CD14-positive monocyte (primary cell): ENCODE measurements at regions not wholly inside any gene's neighbourhood (a gene's known extent, or its start where the extent isn't known, plus 50 kb on each side); places are given as distances from the start of the nearest gene placed in this dataset.

Experiments used
- DNase-seq, 3 donors: peaks; one replicate each; pipeline ENCODE4 v3.0.0-alpha.2; 2011 to 2022
- H2AFZ ChIP-seq: 2 replicates; pipeline ENCODE4 v1.6.0; 2012; ENCODE audit warnings: mild to moderate bottlenecking, low read depth, low read length, inconsistent platforms; ENCODE audit not compliant: insufficient read depth, poor library complexity, severe bottlenecking
- H3K27ac ChIP-seq, 2 donors: 1 replicate in 1 of 2; 2 replicates in 1 of 2; pipeline ENCODE4 v1.5.1; 2012 to 2013; ENCODE audit warnings: low read length in 2 of 2, control low read depth in 1 of 2, inconsistent platforms in 1 of 2, low read depth in 1 of 2, mild to moderate bottlenecking in 1 of 2
- H3K27me3 ChIP-seq, 2 donors: one replicate each; pipeline versions ENCODE4 v1.6.0 to v1.6.1; 2011 to 2013; ENCODE audit warnings: low read length in 2 of 2; ENCODE audit not compliant: control insufficient read depth in 2 of 2, insufficient read depth in 2 of 2
- H3K36me3 ChIP-seq, 2 donors: replicated peaks in 1 of 2; 1 replicate in 1 of 2; 2 replicates in 1 of 2; pipeline versions ENCODE4 v1.5.1 to v1.6.1; 2012 to 2013; ENCODE audit warnings: low read length in 2 of 2, control low read depth in 1 of 2, inconsistent platforms in 1 of 2, mild to moderate bottlenecking in 1 of 2; ENCODE audit not compliant: insufficient read depth in 2 of 2, control insufficient read depth in 1 of 2
- H3K4me1 ChIP-seq, 2 donors: 1 replicate in 1 of 2; 2 replicates in 1 of 2; pipeline versions ENCODE4 v1.5.1 to v1.6.1; 2012 to 2013; ENCODE audit warnings: low read length in 2 of 2, control low read depth in 1 of 2, inconsistent platforms in 1 of 2, mild to moderate bottlenecking in 1 of 2, moderate library complexity in 1 of 2; ENCODE audit not compliant: insufficient read depth in 2 of 2, control insufficient read depth in 1 of 2
- H3K4me2 ChIP-seq: replicated peaks from 2 replicates; pipeline ENCODE3; 2012; ENCODE audit warnings: low read length, moderate library complexity, mild to moderate bottlenecking; ENCODE audit not compliant: poor library complexity, severe bottlenecking; ENCODE audit errors: extremely low read depth
- H3K4me3 ChIP-seq, 3 experiments: fragments of 200-600 bp in 1 of 3; sonication (generic) in 1 of 3; replicated peaks in 1 of 3; 1 replicate in 2 of 3; 2 replicates in 1 of 3; pipeline ENCODE4 v1.5.1; 2011 to 2013; ENCODE audit warnings: low read length in 3 of 3, mild to moderate bottlenecking in 3 of 3, control low read depth in 2 of 3, low read depth in 2 of 3, inconsistent platforms in 1 of 3, moderate library complexity in 1 of 3
- H3K79me2 ChIP-seq: 2 replicates; pipeline ENCODE4 v1.6.0; 2012; ENCODE audit warnings: mild to moderate bottlenecking, control low read depth, inconsistent platforms, low read length, moderate library complexity; ENCODE audit not compliant: insufficient read depth
- H3K9ac ChIP-seq: 2 replicates; pipeline ENCODE4 v1.6.0; 2017; ENCODE audit warnings: low read length, mild to moderate bottlenecking; ENCODE audit not compliant: insufficient read depth, poor library complexity, severe bottlenecking
- H3K9me3 ChIP-seq, 2 donors: replicated peaks in 1 of 2; 1 replicate in 1 of 2; 2 replicates in 1 of 2; pipeline versions ENCODE4 v1.5.1 to v1.6.1; 2012 to 2013; ENCODE audit warnings: low read length in 2 of 2, control low read depth in 1 of 2; ENCODE audit not compliant: control insufficient read depth in 1 of 2, insufficient read depth in 1 of 2
- H4K20me1 ChIP-seq: 2 replicates; pipeline ENCODE4 v1.6.0; 2012; ENCODE audit warnings: mild to moderate bottlenecking, low read length, control low read depth, moderate library complexity; ENCODE audit not compliant: insufficient read depth
- H3K27ac Mint-ChIP-seq, 7 donors: one replicate each; pipeline ENCODE4 v1.8.0; 2020; ENCODE audit warnings: mild to moderate bottlenecking in 7 of 7, mixed read lengths in 7 of 7, moderate library complexity in 6 of 7, inconsistent platforms in 2 of 7
- H3K27me3 Mint-ChIP-seq, 3 donors: one replicate each; pipeline ENCODE4 v1.8.0; 2021 to 2022; ENCODE audit warnings: low read depth in 3 of 3, mild to moderate bottlenecking in 3 of 3, mixed read lengths in 3 of 3, moderate library complexity in 3 of 3, inconsistent platforms in 1 of 3
- H3K36me3 Mint-ChIP-seq, 2 donors: one replicate each; pipeline ENCODE4 v1.8.0; 2020; ENCODE audit warnings: mixed read lengths in 2 of 2, inconsistent platforms in 1 of 2, mild to moderate bottlenecking in 1 of 2
- H3K4me1 Mint-ChIP-seq: one replicate; pipeline ENCODE4 v1.8.0; 2020; ENCODE audit warnings: mild to moderate bottlenecking, mixed read lengths
- H3K4me3 Mint-ChIP-seq, 2 donors: one replicate each; pipeline ENCODE4 v1.8.0; 2020; ENCODE audit warnings: mild to moderate bottlenecking in 2 of 2, mixed read lengths in 2 of 2, moderate library complexity in 1 of 2
- H3K9me3 Mint-ChIP-seq, 7 donors: one replicate each; pipeline ENCODE4 v1.8.0; 2020 to 2022; ENCODE audit warnings: mixed read lengths in 7 of 7, mild to moderate bottlenecking in 6 of 7, moderate library complexity in 6 of 7, inconsistent platforms in 2 of 7
- WGBS: methylation state at CpG from one replicate; pipeline ENCODE4 v1.1.5; 2013; ENCODE audit warnings: missing lambda C conversion rate; ENCODE audit not compliant: insufficient coverage; 5-methylcytosine and 5-hydroxymethylcytosine counted together
- intact Hi-C, 2 donors: fragments of 100-400 bp; cut with micrococcal nuclease; formaldehyde crosslinking; loops; one replicate each; pipeline versions ENCODE4 v1.15.0 to v1.15.1; 2023
- TF ChIP-seq, protein P1 (sequence below): fragments of 200-600 bp; IDR thresholded peaks from one replicate; pipeline ENCODE4 v1.8.0; 2022; ENCODE audit warnings: antibody characterized with exemption, mild to moderate bottlenecking

DNA sequence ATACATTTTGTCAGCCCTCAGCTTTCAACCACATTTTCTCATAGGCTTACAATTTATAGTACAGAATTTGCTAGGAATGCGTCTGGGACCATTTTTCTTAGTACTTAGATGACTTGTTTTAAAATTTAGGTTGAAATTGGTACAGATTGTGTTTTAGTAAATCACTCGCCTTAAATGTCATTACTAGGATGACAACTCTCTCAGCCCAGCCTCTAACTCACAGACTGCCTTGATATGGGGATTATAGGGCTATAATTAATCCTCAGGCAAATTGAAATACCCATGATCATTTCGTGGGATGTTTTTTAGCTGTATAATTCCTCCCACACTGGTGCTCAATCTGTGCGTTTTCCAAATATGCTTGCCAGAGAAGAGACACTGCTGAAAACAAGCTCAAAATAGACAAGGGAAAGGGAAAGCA, 299.7 kb upstream of the AKR1E2 start:
- DNase-seq = no peak
- TF ChIP-seq, protein P1, sequence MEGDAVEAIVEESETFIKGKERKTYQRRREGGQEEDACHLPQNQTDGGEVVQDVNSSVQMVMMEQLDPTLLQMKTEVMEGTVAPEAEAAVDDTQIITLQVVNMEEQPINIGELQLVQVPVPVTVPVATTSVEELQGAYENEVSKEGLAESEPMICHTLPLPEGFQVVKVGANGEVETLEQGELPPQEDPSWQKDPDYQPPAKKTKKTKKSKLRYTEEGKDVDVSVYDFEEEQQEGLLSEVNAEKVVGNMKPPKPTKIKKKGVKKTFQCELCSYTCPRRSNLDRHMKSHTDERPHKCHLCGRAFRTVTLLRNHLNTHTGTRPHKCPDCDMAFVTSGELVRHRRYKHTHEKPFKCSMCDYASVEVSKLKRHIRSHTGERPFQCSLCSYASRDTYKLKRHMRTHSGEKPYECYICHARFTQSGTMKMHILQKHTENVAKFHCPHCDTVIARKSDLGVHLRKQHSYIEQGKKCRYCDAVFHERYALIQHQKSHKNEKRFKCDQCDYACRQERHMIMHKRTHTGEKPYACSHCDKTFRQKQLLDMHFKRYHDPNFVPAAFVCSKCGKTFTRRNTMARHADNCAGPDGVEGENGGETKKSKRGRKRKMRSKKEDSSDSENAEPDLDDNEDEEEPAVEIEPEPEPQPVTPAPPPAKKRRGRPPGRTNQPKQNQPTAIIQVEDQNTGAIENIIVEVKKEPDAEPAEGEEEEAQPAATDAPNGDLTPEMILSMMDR = no peak
- Mint-ChIP-seq H3K4me3 (no peak overlapping the region), H3K27ac (no peak overlapping the region), H3K9me3 (peaks cover 0 to 3% (median 1%) of the 10 kb centered on the region in 7 donors), H3K27me3 (peaks cover 0 to 2% (median 0%) of the 10 kb centered on the region in 3 donors), H3K36me3 (no peaks in the 10 kb centered on the region), H3K4me1 (no peaks in the 10 kb centered on the region)
- H3K9ac ChIP-seq = no peak overlapping the region
- H4K20me1 ChIP-seq = no peaks in the 10 kb centered on the region
- intact Hi-C loops = no loop called here
- H2AFZ ChIP-seq = no peak overlapping the region
- no CpG with 5 or more reads among the region's 4 CpGs for WGBS
- no peak overlapping the region for H3K4me3 ChIP-seq
- H3K4me1 ChIP-seq = no peaks in the 10 kb centered on the region
- H3K9me3 ChIP-seq = no peaks in the 10 kb centered on the region
- no peak overlapping the region for H3K27ac ChIP-seq
- no peaks in the 10 kb centered on the region for H3K36me3 ChIP-seq
- no peak overlapping the region for H3K4me2 ChIP-seq
- no peaks in the 10 kb centered on the region for H3K79me2 ChIP-seq
- no peaks in the 10 kb centered on the region for H3K27me3 ChIP-seq

DNA sequence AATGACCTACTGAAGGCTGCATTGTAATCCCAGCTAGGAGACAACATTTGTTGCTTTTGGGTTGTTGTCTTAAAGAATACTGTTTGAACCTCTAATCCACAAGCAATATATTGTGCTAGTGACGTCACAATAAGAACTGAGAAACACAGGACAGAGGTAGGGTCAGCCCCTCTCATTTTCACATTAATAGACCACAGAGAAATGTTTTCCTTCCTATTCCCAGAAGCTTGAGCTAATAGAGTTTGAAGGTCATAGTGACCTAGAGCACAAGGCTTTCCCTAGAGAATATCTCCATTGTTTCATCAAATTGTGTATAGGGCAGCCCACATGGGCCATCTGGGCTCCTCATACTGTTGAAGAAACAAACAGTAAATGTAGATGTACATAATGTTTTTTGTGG, 300.9 kb upstream of the AKR1E2 start:
- Mint-ChIP-seq H3K27me3 (peaks cover 0 to 1% (median 0%) of the 10 kb centered on the region in 3 donors), H3K4me3 (no peak overlapping the region), H3K9me3 (peaks cover 0 to 2% (median 0%) of the 10 kb centered on the region in 7 donors), H3K4me1 (peaks cover 5% of the 10 kb centered on the region), H3K36me3 (no peaks in the 10 kb centered on the region), H3K27ac (no peak overlapping the region)
- 100% methylated on average over 1 of the region's 1 CpG for WGBS
- no peaks in the 10 kb centered on the region for H3K27me3 ChIP-seq
- no peak for DNase-seq
- H2AFZ ChIP-seq = no peak overlapping the region
- H3K4me2 ChIP-seq = no peak overlapping the region
- no peaks in the 10 kb centered on the region for H3K36me3 ChIP-seq
- H3K79me2 ChIP-seq = no peaks in the 10 kb centered on the region
- H3K27ac ChIP-seq = no peak overlapping the region
- TF ChIP-seq, protein P1 = no peak
- H3K9me3 ChIP-seq = no peaks in the 10 kb centered on the region
- no peaks in the 10 kb centered on the region for H4K20me1 ChIP-seq
- intact Hi-C loops = no loop called here
- H3K4me3 ChIP-seq = no peak overlapping the region
- H3K4me1 ChIP-seq = peaks cover 5 to 7% of the 10 kb centered on the region in 2 donors
- no peak overlapping the region for H3K9ac ChIP-seq
